ENCODE measurements at regions not wholly inside any gene's neighbourhood (a gene's known extent, or its start where the extent isn't known, plus 50 kb on each side); places are given as distances from the start of the nearest gene placed in this dataset.

DNA sequence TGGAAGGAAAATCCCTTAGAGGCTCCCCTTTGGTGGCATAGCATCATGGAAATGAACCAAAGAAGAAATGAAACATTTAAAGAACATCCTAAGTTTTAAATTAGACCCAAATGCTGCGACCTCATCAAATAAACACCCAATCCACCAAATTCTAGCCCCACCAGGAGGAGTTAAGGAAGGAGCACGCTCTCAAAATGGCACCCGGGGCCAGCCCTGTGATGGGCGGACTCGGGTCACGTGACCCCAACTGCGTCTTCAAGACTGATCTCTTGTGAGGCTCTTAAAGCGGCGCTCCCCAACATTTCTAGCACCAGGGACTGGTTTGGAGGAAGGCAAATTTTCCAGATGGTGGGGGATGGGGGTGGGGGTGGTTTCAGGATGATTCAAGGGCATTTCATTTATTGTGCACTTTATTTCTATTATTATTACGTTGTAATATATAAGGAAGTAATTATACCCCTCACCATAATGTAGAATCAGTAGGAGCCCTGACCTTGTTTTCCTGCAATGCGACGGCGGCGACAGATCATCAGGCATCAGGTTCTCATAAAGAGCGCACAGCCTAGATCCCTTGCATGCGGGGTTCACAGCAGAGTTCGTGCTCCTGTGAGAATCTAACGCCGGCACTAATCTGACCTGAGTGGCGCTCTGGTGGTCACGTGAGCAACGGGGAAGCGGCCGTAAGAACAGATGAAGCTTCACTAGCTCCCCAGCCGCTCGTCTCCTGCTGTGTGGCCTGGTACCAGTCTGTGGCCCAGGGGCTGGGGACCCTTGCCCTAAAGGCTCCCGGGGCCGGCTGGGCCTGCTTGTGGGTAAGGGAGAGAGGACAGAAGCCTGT lies 55.3 kb upstream of the SLC22A11 start:
- TF ChIP-seq, protein P1, sequence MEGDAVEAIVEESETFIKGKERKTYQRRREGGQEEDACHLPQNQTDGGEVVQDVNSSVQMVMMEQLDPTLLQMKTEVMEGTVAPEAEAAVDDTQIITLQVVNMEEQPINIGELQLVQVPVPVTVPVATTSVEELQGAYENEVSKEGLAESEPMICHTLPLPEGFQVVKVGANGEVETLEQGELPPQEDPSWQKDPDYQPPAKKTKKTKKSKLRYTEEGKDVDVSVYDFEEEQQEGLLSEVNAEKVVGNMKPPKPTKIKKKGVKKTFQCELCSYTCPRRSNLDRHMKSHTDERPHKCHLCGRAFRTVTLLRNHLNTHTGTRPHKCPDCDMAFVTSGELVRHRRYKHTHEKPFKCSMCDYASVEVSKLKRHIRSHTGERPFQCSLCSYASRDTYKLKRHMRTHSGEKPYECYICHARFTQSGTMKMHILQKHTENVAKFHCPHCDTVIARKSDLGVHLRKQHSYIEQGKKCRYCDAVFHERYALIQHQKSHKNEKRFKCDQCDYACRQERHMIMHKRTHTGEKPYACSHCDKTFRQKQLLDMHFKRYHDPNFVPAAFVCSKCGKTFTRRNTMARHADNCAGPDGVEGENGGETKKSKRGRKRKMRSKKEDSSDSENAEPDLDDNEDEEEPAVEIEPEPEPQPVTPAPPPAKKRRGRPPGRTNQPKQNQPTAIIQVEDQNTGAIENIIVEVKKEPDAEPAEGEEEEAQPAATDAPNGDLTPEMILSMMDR (conservative IDR thresholded peaks at IDR 0.05; ENCODE audit: low read length) = no peak
- no peak for TF ChIP-seq EZH2phosphoT487 (IDR thresholded peaks at IDR 0.05; ENCODE audit: borderline replicate concordance)
